HepG2 (cell line): ENCODE measurements at regions not wholly inside any gene's neighbourhood (a gene's known extent, or its start where the extent isn't known, plus 50 kb on each side); places are given as distances from the start of the nearest gene placed in this dataset.

Experiments
- ATAC-seq: fragments of 200-7000 bp; cut with Tn5 transposase; 3 replicates; pipeline ENCODE4 v1.9.1; 2020; ENCODE audit warnings: mild to moderate bottlenecking, moderate library complexity
- BruUV-seq: library from RNA; stranded (reverse); fragments of 400-500 nt; replicated peaks from 2 replicates; lab custom pipeline; 2021; lab: Mats Ljungman, UMichigan
- CTCF ChIA-PET: fragments of 300-600 bp; formaldehyde crosslinking; extraction: SDS; loops from one replicate; lab custom pipeline; 2021; ENCODE audit warnings: low total read pairs, inconsistent platforms, low intra/inter-chr PET ratio; lab: Yijun Ruan, JAX
- POLR2A ChIA-PET: fragments of 350-600 bp; sonication (Branson Sonifier 250); formaldehyde crosslinking; loops from one replicate; lab custom pipeline; 2020; ENCODE audit warnings: antibody characterized with exemption, inconsistent platforms; lab: Yijun Ruan, JAX
- DNase-seq: peaks from one replicate; pipeline ENCODE4 v3.0.0-alpha.2; 2015; ENCODE audit warnings: low spot score
- FAIRE-seq: peaks from 3 replicates; lab custom pipeline; 2011; peaks lifted over from hg19 to GRCh38; lab: Jason Lieb, UNC
- H2AFZ ChIP-seq: one replicate; pipeline ENCODE4 v1.6.1; 2011; ENCODE audit warnings: low read length, inconsistent platforms
- H3K27ac ChIP-seq: fragments of 300-600 bp; 3 replicates; pipeline ENCODE4 v1.8.0; 2011; ENCODE audit warnings: mixed run types, mild to moderate bottlenecking, mixed read lengths, low read length, inconsistent platforms; ENCODE audit not compliant: insufficient read depth; ENCODE audit errors: extremely low read length
- H3K27me3 ChIP-seq, 2 experiments: fragments of 200-600 bp in 1 of 2; 2 replicates in 1 of 2; 3 replicates in 1 of 2; pipeline versions ENCODE4 v1.6.0 to v1.8.0; 2011; ENCODE audit warnings: low read length in 2 of 2, mild to moderate bottlenecking in 2 of 2, moderate library complexity in 2 of 2, inconsistent platforms in 1 of 2; ENCODE audit not compliant: insufficient read depth in 2 of 2, control insufficient read depth in 1 of 2
- H3K36me3 ChIP-seq, 2 experiments: fragments of 200-600 bp in 1 of 2; replicated peaks in 1 of 2; 2 replicates in 1 of 2; 3 replicates in 1 of 2; pipeline versions ENCODE4 v1.5.1 to v1.8.0; 2011; ENCODE audit warnings: low read length in 2 of 2, inconsistent platforms in 1 of 2; ENCODE audit not compliant: insufficient read depth in 2 of 2, control insufficient read depth in 1 of 2
- H3K4me1 ChIP-seq: 2 replicates; pipeline ENCODE4 v1.5.1; 2012; ENCODE audit warnings: low read length, inconsistent platforms; ENCODE audit not compliant: insufficient read depth
- H3K4me2 ChIP-seq: 2 replicates; pipeline ENCODE4 v1.6.0; 2011; ENCODE audit warnings: low read depth, low read length, inconsistent platforms
- H3K4me3 ChIP-seq, 3 experiments: fragments of 200-600 bp in 1 of 3; sonication (generic), shearing (Covaris generic) in 1 of 3; replicated peaks in 1 of 3; 2 replicates each; pipeline ENCODE4 v1.5.1; 2011 to 2016; ENCODE audit warnings: low read length in 3 of 3, inconsistent platforms in 2 of 3, low read depth in 2 of 3, mild to moderate bottlenecking in 2 of 3, control low read depth in 1 of 3, mixed read lengths in 1 of 3; ENCODE audit not compliant: insufficient read depth in 1 of 3
- H3K79me2 ChIP-seq: one replicate; pipeline ENCODE4 v1.6.1; 2011; ENCODE audit warnings: low read length, inconsistent platforms; ENCODE audit not compliant: insufficient read depth
- H3K9ac ChIP-seq: 2 replicates; pipeline ENCODE4 v1.6.0; 2011; ENCODE audit warnings: mild to moderate bottlenecking, low read depth, low read length, inconsistent platforms; ENCODE audit not compliant: insufficient read depth
- H3K9me3 ChIP-seq: 2 replicates; pipeline ENCODE4 v1.5.1; 2012; ENCODE audit warnings: mild to moderate bottlenecking, low read length
- H4K20me1 ChIP-seq: 2 replicates; pipeline ENCODE4 v1.6.0; 2011; ENCODE audit warnings: inconsistent platforms, mild to moderate bottlenecking, low read length, moderate library complexity; ENCODE audit not compliant: insufficient read depth
- ARID3A ChIP-seq: IDR thresholded peaks from 2 replicates; pipeline ENCODE4 v1.6.1; 2012; ENCODE audit warnings: low read depth, low read length, improper control_type of control experiment
- ATAD3A ChIP-seq: sonication (generic); formaldehyde crosslinking; IDR thresholded peaks from 2 replicates; pipeline ENCODE4 v1.4.0; 2020; ENCODE audit warnings: missing genetic modification reagents
- CENPBD1 ChIP-seq: sonication (generic); formaldehyde crosslinking; IDR thresholded peaks from 2 replicates; pipeline ENCODE4 v1.8.0; 2022; ENCODE audit warnings: missing genetic modification reagents, low read depth, mild to moderate bottlenecking, borderline replicate concordance
- HOXA5 ChIP-seq: sonication (generic); formaldehyde crosslinking; IDR thresholded peaks from 2 replicates; pipeline ENCODE4 v1.4.0; 2020; ENCODE audit warnings: missing genetic modification reagents
- KLF11 ChIP-seq: IDR thresholded peaks from 2 replicates; pipeline ENCODE4 v1.6.1; 2016; ENCODE audit warnings: missing compliant biosample characterization
- NR3C1 ChIP-seq: sonication (generic); formaldehyde crosslinking; IDR thresholded peaks from 2 replicates; pipeline ENCODE4 v1.4.0; 2020; ENCODE audit warnings: missing genetic modification reagents
- SP140L ChIP-seq: sonication (generic); formaldehyde crosslinking; IDR thresholded peaks from 2 replicates; pipeline ENCODE4 v1.4.0; 2020; ENCODE audit warnings: missing genetic modification reagents, borderline replicate concordance
- SP5 ChIP-seq: IDR thresholded peaks from 2 replicates; pipeline ENCODE4 v1.6.1; 2016; ENCODE audit warnings: low read depth, borderline replicate concordance
- TCF12 ChIP-seq, 2 experiments: fragments of 450-650 bp in 1 of 2; sonication (generic) in 1 of 2; formaldehyde crosslinking in 1 of 2; IDR thresholded peaks; 2 replicates each; pipeline versions ENCODE4 v1.6.1 to v1.8.0; 2017 to 2022; ENCODE audit warnings: antibody characterized with exemption in 1 of 2, mild to moderate bottlenecking in 1 of 2, missing genetic modification reagents in 1 of 2, moderate library complexity in 1 of 2
- TOE1 ChIP-seq: sonication (generic); formaldehyde crosslinking; IDR thresholded peaks from 2 replicates; pipeline ENCODE4 v1.4.0; 2020; ENCODE audit warnings: mild to moderate bottlenecking, missing genetic modification reagents
- ZKSCAN8 ChIP-seq: IDR thresholded peaks from 2 replicates; pipeline ENCODE4 v1.6.1; 2016; ENCODE audit warnings: borderline replicate concordance, missing genetic modification reagents, missing compliant biosample characterization
- ZNF33A ChIP-seq: sonication (generic); formaldehyde crosslinking; IDR thresholded peaks from 2 replicates; pipeline ENCODE4 v1.5.1; 2020; ENCODE audit warnings: missing genetic modification reagents, mild to moderate bottlenecking, moderate library complexity, borderline replicate concordance
- ZNF496 ChIP-seq: sonication (generic); formaldehyde crosslinking; IDR thresholded peaks from 2 replicates; pipeline ENCODE4 v1.8.1; 2023; ENCODE audit warnings: mild to moderate bottlenecking, moderate library complexity, missing genetic modification reagents; ENCODE audit not compliant: insufficient replicate concordance
- ZNF550 ChIP-seq: sonication (generic); formaldehyde crosslinking; IDR thresholded peaks from 2 replicates; pipeline ENCODE4 v1.4.0; 2020; ENCODE audit warnings: mild to moderate bottlenecking, missing genetic modification reagents, borderline replicate concordance
- ZNF572 ChIP-seq: sonication (generic); formaldehyde crosslinking; IDR thresholded peaks from 2 replicates; pipeline ENCODE4 v1.5.1; 2020; ENCODE audit warnings: mild to moderate bottlenecking, missing genetic modification reagents
- ZNF672 ChIP-seq: sonication (generic); formaldehyde crosslinking; IDR thresholded peaks from 2 replicates; pipeline ENCODE4 v1.8.1; 2022; ENCODE audit warnings: missing genetic modification reagents
- ZNF720 ChIP-seq: sonication (generic); formaldehyde crosslinking; IDR thresholded peaks from 2 replicates; pipeline ENCODE4 v1.4.0; 2020; ENCODE audit warnings: missing genetic modification reagents
- ZNF83 ChIP-seq: sonication (generic); formaldehyde crosslinking; IDR thresholded peaks from 2 replicates; pipeline ENCODE4 v1.4.0; 2020; ENCODE audit warnings: missing genetic modification reagents, mild to moderate bottlenecking, borderline replicate concordance
- WGBS: methylation state at CpG from one replicate; pipeline ENCODE4 v1.1.6; 2017; ENCODE audit warnings: low lambda C conversion rate; 5-methylcytosine and 5-hydroxymethylcytosine counted together
- in situ Hi-C: cut with HindIII; loops from 2 replicates; pipeline ENCODE4 v1.10.0; 2017; ENCODE audit warnings: low pct_unique_long_range_greater_than_20kb; ENCODE audit not compliant: extremely low pct_ligation_motif_present
- intact Hi-C: fragments of 100-400 bp; cut with micrococcal nuclease; formaldehyde crosslinking; loops from one replicate; pipeline ENCODE4 v1.10.0; 2022; ENCODE audit not compliant: unreplicated experiment
- TF ChIP-seq, protein P1 (sequence below): sonication (generic); formaldehyde crosslinking; IDR thresholded peaks from 2 replicates; pipeline ENCODE4 v1.8.0; 2022; ENCODE audit warnings: mild to moderate bottlenecking, missing genetic modification reagents, borderline replicate concordance

DNA sequence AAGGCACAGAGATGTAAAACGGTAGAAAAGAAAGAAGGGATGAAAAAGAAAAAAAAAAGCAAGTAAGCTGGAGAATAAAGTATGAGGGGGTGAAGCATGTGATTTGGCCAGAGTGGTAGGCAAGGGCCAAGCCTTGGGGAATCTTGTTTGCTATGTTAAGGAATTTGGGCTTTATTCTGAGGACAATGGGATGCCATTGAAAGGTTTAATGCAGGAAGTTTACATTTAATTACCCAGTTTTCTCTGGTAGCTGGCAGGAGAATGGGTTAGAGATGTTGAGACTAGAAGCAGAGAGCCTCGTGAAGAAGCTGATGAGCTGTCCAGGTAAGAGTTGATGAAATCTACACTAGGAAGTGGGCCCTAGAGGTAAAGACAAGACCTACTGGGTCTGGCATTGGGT is 455.9 kb downstream of the PDCD6IP start:
- Histone ChIP-seq H3K4me2 (no peak overlapping the region), H2AFZ (no peak overlapping the region), H3K27ac (no peak overlapping the region), H3K27me3 (no peaks in the 10 kb centered on the region), H3K9me3 (no peaks in the 10 kb centered on the region), H3K79me2 (no peaks in the 10 kb centered on the region), H3K4me3 (no peak overlapping the region), H3K4me1 (no peaks in the 10 kb centered on the region), H3K36me3 (no peaks in the 10 kb centered on the region), H3K9ac (no peak overlapping the region), H4K20me1 (no peaks in the 10 kb centered on the region)
- FAIRE-seq = no peak
- intact Hi-C loops (no loop called here), in situ Hi-C loops (no loop called here)
- BruUV-seq = no TSS peak
- no peak for TF ChIP-seq HOXA5 (CRISPR knock-in tag)
- no peak for TF ChIP-seq ZNF572 (CRISPR knock-in tag)
- TF ChIP-seq KLF11 (CRISPR knock-in tag) = no peak
- TF ChIP-seq ZNF33A (CRISPR knock-in tag) = no peak
- TF ChIP-seq TCF12 (IDR thresholded peaks at IDR 0.05) = no peak
- TF ChIP-seq TCF12 (CRISPR knock-in tag; IDR thresholded peaks at IDR 0.05) = no peak
- no peak for TF ChIP-seq ZNF720
- TF ChIP-seq, protein P1, sequence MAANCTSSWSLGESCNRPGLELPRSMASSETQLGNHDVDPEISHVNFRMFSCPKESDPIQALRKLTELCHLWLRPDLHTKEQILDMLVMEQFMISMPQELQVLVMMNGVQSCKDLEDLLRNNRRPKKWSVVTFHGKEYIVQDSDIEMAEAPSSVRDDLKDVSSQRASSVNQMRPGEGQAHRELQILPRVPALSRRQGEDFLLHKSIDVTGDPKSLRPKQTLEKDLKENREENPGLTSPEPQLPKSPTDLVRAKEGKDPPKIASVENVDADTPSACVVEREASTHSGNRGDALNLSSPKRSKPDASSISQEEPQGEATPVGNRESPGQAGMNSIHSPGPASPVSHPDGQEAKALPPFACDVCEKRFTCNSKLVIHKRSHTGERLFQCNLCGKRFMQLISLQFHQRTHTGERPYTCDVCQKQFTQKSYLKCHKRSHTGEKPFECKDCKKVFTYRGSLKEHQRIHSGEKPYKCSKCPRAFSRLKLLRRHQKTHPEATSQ (CRISPR knock-in tag) = no peak
- TF ChIP-seq NR3C1 (CRISPR knock-in tag) = no peak
- no peak for TF ChIP-seq ATAD3A (CRISPR knock-in tag)
- no peak for TF ChIP-seq CENPBD1 (CRISPR knock-in tag)
- TF ChIP-seq ZNF83 (CRISPR knock-in tag) = no peak
- no peak for TF ChIP-seq ZNF496
- no peak for TF ChIP-seq ZKSCAN8 (CRISPR knock-in tag)
- TF ChIP-seq SP140L (CRISPR knock-in tag) = no peak
- no peak for TF ChIP-seq ZNF672 (CRISPR knock-in tag)
- TF ChIP-seq ARID3A = no peak
- TF ChIP-seq SP5 (CRISPR knock-in tag) = no peak
- TF ChIP-seq TOE1 = no peak
- no peak for TF ChIP-seq ZNF550 (CRISPR knock-in tag)
- 5% methylated on average over 2 of the region's 2 CpGs for WGBS
- ATAC-seq = no peak
- no peak for DNase-seq
- CTCF ChIA-PET = no interaction called here
- POLR2A ChIA-PET = no interaction called here
